ENCODE measurements at regions not wholly inside any gene's neighbourhood (a gene's known extent, or its start where the extent isn't known, plus 50 kb on each side); places are given as distances from the start of the nearest gene placed in this dataset.

GRCh38 chr7:69173846-69174245 is 424.4 kb upstream of the AUTS2 start:
- TF ChIP-seq TAF1 (IDR thresholded peaks at IDR 0.05; ENCODE audit: borderline replicate concordance, insufficient read depth, low read length): no peak
- TF ChIP-seq SIN3A (IDR thresholded peaks at IDR 0.05; ENCODE audit: borderline replicate concordance, insufficient read depth, low read length): no peak
- TF ChIP-seq, protein P1, sequence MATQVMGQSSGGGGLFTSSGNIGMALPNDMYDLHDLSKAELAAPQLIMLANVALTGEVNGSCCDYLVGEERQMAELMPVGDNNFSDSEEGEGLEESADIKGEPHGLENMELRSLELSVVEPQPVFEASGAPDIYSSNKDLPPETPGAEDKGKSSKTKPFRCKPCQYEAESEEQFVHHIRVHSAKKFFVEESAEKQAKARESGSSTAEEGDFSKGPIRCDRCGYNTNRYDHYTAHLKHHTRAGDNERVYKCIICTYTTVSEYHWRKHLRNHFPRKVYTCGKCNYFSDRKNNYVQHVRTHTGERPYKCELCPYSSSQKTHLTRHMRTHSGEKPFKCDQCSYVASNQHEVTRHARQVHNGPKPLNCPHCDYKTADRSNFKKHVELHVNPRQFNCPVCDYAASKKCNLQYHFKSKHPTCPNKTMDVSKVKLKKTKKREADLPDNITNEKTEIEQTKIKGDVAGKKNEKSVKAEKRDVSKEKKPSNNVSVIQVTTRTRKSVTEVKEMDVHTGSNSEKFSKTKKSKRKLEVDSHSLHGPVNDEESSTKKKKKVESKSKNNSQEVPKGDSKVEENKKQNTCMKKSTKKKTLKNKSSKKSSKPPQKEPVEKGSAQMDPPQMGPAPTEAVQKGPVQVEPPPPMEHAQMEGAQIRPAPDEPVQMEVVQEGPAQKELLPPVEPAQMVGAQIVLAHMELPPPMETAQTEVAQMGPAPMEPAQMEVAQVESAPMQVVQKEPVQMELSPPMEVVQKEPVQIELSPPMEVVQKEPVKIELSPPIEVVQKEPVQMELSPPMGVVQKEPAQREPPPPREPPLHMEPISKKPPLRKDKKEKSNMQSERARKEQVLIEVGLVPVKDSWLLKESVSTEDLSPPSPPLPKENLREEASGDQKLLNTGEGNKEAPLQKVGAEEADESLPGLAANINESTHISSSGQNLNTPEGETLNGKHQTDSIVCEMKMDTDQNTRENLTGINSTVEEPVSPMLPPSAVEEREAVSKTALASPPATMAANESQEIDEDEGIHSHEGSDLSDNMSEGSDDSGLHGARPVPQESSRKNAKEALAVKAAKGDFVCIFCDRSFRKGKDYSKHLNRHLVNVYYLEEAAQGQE (IDR thresholded peaks at IDR 0.05; ENCODE audit: insufficient read depth in 1 of 2, low read depth in 2 of 2, low read length in 2 of 2): no peak
- TF ChIP-seq POLR2AphosphoS5 (IDR thresholded peaks at IDR 0.05; ENCODE audit: low read depth, low read length): no peak

Data from PFSK-1 (cell line).